Non-pigmented ciliary epithelial cell (primary cell): ENCODE measurements at regions not wholly inside any gene's neighbourhood (a gene's known extent, or its start where the extent isn't known, plus 50 kb on each side); places are given as distances from the start of the nearest gene placed in this dataset.
A peak's percentile ranks its signal among the peaks of the same experiment; 100 is the strongest.

ENCODE experiments used
- DNase-seq: peaks from one replicate; pipeline ENCODE4 v3.0.0-alpha.2; 2010; ENCODE audit warnings: low read depth

- DNase-seq, result no peak
Measured at GRCh38 chr15:94008104-94009074, 223.0 kb upstream of the MCTP2 start.

GRCh38 chr15:94004697-94005096, 226.7 kb upstream of the MCTP2 start:
- no peak for DNase-seq

- DNase-seq, result no peak
Measured at GRCh38 chr15:94002041-94002440, 229.3 kb upstream of the MCTP2 start.

- DNase-seq, result no peak
Measured at GRCh38 chr15:94001255-94001801, 230.0 kb upstream of the MCTP2 start.

GRCh38 chr15:94000606-94001005, 230.8 kb upstream of the MCTP2 start:
- DNase-seq, result no peak

- DNase-seq, result no peak
Measured at GRCh38 chr15:93997071-93997658, 234.2 kb upstream of the MCTP2 start.

GRCh38 chr15:93989440-93989998, 241.8 kb upstream of the MCTP2 start:
- DNase-seq, result no peak

GRCh38 chr15:93987068-93987467, 244.3 kb upstream of the MCTP2 start:
- no peak for DNase-seq

- DNase-seq, result no peak
Measured at GRCh38 chr15:93986400-93986984, 244.9 kb upstream of the MCTP2 start.

- DNase-seq, result no peak
Measured at GRCh38 chr15:93985925-93986324, 245.4 kb upstream of the MCTP2 start.

- DNase-seq, result no peak
Measured at GRCh38 chr15:93985176-93985575, 246.2 kb upstream of the MCTP2 start.

GRCh38 chr15:93983526-93983925, 247.8 kb upstream of the MCTP2 start:
- DNase-seq, result no peak

- no peak for DNase-seq
Measured at GRCh38 chr15:93982226-93982727, 249.1 kb upstream of the MCTP2 start.

GRCh38 chr15:93981706-93982105, 249.7 kb upstream of the MCTP2 start:
- no peak for DNase-seq

- DNase-seq, result no peak
Measured at GRCh38 chr15:93980261-93980911, 251.0 kb upstream of the MCTP2 start.

GRCh38 chr15:93974804-93975481, 256.4 kb upstream of the MCTP2 start:
- peak; percentile 1 for DNase-seq

GRCh38 chr15:93973287-93973686, 258.1 kb upstream of the MCTP2 start:
- DNase-seq, result no peak

GRCh38 chr15:93968773-93969172, 262.6 kb upstream of the MCTP2 start:
- no peak for DNase-seq

- DNase-seq, result no peak
Measured at GRCh38 chr15:93965304-93965908, 266.0 kb upstream of the MCTP2 start.

- no peak for DNase-seq
Measured at GRCh38 chr15:93954985-93955571, 276.3 kb upstream of the MCTP2 start.
